GM18517 (cell line): ENCODE measurements at regions not wholly inside any gene's neighbourhood (a gene's known extent, or its start where the extent isn't known, plus 50 kb on each side); places are given as distances from the start of the nearest gene placed in this dataset.

Experiments used
- ATAC-seq: cut with Tn5 transposase; IDR thresholded peaks from one replicate; pipeline ENCODE4 v1.9.1; 2021; ENCODE audit warnings: mild to moderate bottlenecking, moderate library complexity; ENCODE audit not compliant: unreplicated experiment

- no peak for ATAC-seq
Measured at GRCh38 chr2:217691920-217692666, 310.7 kb downstream of the TNS1 start.

- ATAC-seq = no peak
Measured at GRCh38 chr2:217691516-217691915, 311.3 kb downstream of the TNS1 start.

GRCh38 chr2:217689053-217689452 lies 313.7 kb downstream of the TNS1 start:
- no peak for ATAC-seq

GRCh38 chr2:217688494-217688893 lies 314.3 kb downstream of the TNS1 start:
- ATAC-seq = no peak

- no peak for ATAC-seq
Measured at GRCh38 chr2:217687771-217688170, 315.0 kb downstream of the TNS1 start.

GRCh38 chr2:217685255-217685605 lies 317.6 kb downstream of the TNS1 start:
- ATAC-seq = no peak

- ATAC-seq = no peak
Measured at GRCh38 chr2:217684431-217685254, 318.2 kb downstream of the TNS1 start.

- ATAC-seq = no peak
Measured at GRCh38 chr2:217683106-217683870, 319.5 kb downstream of the TNS1 start.

- ATAC-seq = no peak
Measured at GRCh38 chr2:217681791-217682190, 321.0 kb downstream of the TNS1 start.

- ATAC-seq = no peak
Measured at GRCh38 chr2:217680381-217680780, 322.4 kb downstream of the TNS1 start.

GRCh38 chr2:217673627-217674026 lies 329.2 kb downstream of the TNS1 start:
- no peak for ATAC-seq

- no peak for ATAC-seq
Measured at GRCh38 chr2:217672472-217672871, 330.3 kb downstream of the TNS1 start.

- no peak for ATAC-seq
Measured at GRCh38 chr2:217671871-217672270, 330.9 kb downstream of the TNS1 start.

- ATAC-seq = no peak
Measured at GRCh38 chr2:217671075-217671474, 331.7 kb downstream of the TNS1 start.

GRCh38 chr2:217669831-217670230 lies 333.0 kb downstream of the TNS1 start:
- ATAC-seq = no peak

GRCh38 chr2:217667512-217667911 lies 335.3 kb downstream of the TNS1 start:
- no peak for ATAC-seq

- no peak for ATAC-seq
Measured at GRCh38 chr2:217667035-217667434, 335.8 kb downstream of the TNS1 start.

- no peak for ATAC-seq
Measured at GRCh38 chr2:217666338-217666737, 336.5 kb downstream of the TNS1 start.

- ATAC-seq = no peak
Measured at GRCh38 chr2:217664761-217665160, 338.0 kb downstream of the TNS1 start.

- no peak for ATAC-seq
Measured at GRCh38 chr2:217662984-217663602, 339.7 kb downstream of the TNS1 start.

- ATAC-seq = no peak
Measured at GRCh38 chr2:217661378-217661777, 341.4 kb downstream of the TNS1 start.
